Cerebellar nuclear complex (tissue), 1 donor: ENCODE measurements at regions not wholly inside any gene's neighbourhood (a gene's known extent, or its start where the extent isn't known, plus 50 kb on each side); places are given as distances from the start of the nearest gene placed in this dataset.
"Not testable (repeated sequence)": the region's sequence is repeated elsewhere in the genome, so short reads cannot be mapped to it uniquely, and the experiment has no call there.

Source experiments
- DNase-seq, 2 experiments: peaks; one replicate each; lab custom pipeline; 2025; lab: John Stamatoyannopoulos, UW

DNA sequence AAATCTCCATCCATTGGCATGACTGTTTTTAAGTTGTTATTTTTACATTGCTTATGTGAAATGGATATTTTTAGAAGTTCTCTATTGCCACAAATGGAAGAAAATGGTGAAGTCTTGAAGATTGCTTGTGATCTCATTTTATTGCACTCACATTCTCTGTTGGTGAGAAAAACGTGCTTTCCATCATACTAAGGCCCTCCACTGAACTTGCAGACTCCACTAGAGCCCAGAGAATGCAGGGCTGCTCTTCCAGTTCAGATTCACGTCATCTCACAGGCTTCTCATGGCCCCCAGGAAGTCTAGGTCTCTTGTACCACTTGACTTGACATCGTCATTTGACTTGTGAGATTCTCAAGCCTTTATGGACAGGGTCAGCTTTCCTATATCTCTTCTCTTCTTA lies 254.8 kb upstream of the COPS8 start:
- no peak for DNase-seq

DNA sequence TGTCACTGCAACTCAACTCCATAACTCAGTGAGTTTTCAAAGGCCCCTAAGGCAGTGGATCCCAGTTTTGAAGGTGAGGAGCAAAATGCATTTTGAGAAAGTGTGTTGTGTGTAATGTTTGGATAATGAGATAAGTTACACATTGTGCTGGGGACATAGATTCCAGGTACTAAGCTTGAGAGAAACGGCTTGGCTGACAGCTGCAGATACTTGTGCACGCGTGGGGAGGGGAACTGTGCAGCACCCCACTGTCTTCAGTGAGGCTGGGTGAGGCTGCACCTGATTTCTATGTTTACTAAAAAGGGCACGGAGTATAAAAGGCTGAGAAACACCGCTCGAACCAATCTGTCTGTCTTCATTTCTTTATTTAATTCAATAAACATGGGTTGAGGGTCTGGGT lies 254.0 kb upstream of the COPS8 start:
- no peak for DNase-seq

DNA sequence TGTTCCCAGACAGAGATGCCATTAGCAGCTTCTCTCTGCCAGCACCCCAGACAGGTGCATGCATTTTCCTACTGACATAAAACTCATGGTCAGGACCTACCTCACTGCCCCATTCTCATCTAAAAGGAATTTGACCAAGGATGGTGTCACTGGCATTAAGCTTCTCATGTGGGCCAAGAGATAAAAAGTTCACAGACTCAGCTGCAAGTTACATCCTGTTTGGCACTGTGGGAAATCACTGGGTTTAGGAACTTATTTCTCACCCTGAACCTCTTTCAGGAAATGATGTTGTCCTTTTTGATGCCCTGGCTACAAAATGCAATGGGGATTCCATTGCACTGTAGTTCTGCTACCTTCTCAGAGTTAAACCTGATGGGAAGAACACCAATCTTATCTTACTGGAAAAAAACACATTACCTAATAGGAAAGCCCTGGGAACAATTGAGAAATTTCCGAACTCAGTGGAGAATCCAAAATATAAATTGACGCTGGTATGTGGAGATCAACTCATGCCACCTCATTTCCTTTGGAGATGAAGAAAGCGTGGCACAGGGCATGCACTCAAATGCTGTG lies 252.1 kb upstream of the COPS8 start:
- no peak for DNase-seq

DNA sequence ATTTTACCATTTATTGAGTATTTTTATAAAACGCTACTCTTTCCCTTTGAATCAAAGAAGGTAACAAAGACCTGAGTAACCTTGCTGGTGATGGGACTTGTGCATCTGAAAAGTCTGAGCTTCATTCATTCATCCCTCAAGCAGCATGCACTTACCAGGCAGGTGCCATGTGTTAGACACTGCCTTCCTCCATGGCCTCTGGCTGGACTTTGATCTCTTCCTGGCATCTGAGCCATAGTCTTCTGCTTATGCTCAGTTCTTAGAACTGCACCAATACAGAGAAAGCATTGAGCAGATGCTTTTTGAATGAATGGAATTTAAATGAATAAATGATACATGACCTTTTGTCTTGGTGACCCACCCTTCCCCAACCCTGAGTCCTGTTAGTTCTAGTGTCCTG lies 251.4 kb upstream of the COPS8 start:
- no peak for DNase-seq

DNA sequence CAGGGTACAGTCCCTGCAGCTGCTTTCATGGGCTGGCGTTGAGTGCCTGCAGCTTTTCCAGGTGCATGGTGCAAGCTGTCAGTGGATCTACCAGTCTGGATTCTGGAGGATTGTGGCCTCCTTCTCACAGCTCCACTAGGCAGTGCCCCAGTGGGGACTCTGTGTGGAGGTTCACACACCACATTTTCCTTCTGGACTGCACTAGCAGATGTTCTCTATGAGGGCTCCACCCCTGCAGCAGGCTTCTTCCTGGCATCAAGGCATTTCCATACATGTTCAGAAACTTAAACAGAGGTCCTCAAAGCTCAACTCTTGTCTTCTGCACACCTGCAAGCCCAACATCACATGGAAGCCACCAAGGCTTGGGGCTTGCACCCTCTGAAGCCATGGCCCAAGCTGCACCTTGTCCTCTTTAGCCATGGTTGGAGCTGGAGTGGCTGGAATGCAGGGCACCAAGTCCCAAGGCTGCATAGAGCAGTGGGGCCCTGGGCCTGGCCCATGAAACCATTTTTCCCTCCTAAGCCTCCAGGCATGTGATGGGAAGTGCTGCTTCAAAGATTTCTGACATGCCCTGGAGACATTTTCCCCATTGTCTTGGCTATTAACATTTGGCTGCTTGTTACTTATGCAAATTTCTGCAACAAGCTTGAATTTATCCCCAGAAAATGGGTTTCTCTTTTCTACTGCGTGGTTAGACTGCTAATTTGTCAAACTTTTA lies 250.2 kb upstream of the COPS8 start:
- DNase-seq, result no peak

DNA sequence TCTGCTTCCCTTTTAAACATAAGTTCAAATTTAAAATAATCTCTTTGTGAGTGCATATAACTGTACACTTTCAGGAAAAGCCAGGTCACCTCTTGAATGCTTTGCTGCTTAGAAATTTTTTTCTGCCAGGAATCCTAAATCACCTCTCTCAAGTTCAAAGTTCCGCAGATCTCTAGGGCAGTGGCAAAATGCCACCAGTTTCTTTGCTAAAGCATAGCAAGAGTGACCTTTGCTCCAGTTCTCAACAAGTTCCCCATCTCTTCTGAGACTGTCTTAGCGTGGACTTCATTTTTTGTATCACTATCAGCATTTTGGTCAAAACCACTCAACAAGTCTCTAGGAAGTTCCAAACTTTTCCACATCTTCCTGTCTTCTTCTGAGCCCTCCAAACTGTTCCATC lies 249.7 kb upstream of the COPS8 start:
- not testable (repeated sequence) for DNase-seq

DNA sequence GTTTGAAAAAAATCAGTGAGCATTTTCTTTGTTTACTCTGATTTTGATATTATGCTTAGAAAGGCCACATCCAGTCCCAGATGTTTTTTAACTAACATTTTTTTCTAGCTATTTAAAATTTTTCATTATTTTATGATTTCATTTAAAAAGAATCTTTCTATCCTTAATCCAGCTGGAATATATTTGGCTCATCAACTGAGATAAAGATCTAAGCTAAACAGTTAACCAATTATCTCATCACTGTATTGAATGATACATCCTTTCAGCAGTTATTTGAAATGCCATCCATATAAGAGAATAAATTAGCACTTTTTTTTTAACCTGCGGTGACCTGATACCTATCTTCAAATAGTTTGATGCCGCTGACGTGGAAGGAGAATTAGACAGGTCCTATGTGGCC lies 245.5 kb upstream of the COPS8 start:
- no peak for DNase-seq

DNA sequence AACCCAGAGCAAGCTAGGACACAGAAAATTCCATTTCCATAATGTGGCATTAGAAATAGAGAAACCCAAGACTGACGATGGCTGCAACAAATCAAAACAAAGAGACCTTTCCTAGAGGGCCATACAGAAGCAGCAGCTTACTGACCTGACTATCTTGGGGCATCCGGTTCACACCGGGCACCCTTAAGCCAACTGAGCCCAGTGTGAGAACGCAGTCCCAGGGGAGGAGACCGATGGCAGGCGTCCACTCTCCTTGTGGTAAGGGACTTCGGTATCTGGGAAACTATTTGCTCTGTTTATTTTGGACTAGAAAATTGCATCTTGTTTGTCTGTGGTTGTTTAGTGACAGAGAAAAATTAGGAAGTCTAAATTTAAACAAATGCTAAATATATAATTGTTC lies 244.8 kb upstream of the COPS8 start:
- no peak for DNase-seq

DNA sequence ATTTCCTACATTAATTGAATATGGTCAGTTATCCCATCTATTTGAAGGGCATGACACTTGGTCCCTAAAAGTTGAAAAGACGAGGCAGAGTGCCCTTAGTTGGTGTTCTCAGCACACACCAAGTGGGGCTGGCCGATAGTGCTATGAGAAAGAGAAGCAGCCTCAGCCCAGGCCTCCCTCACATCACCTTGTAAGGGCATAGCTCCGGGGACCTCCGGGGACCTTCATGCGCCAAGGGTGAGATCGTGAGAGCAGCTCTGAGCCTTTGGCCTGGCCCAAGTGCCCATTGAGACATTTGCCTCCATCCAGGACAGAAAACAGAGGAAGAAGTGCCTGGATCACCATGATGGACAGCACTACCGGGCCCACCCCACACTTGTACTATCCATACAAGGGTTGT lies 244.3 kb upstream of the COPS8 start:
- DNase-seq, result no peak

DNA sequence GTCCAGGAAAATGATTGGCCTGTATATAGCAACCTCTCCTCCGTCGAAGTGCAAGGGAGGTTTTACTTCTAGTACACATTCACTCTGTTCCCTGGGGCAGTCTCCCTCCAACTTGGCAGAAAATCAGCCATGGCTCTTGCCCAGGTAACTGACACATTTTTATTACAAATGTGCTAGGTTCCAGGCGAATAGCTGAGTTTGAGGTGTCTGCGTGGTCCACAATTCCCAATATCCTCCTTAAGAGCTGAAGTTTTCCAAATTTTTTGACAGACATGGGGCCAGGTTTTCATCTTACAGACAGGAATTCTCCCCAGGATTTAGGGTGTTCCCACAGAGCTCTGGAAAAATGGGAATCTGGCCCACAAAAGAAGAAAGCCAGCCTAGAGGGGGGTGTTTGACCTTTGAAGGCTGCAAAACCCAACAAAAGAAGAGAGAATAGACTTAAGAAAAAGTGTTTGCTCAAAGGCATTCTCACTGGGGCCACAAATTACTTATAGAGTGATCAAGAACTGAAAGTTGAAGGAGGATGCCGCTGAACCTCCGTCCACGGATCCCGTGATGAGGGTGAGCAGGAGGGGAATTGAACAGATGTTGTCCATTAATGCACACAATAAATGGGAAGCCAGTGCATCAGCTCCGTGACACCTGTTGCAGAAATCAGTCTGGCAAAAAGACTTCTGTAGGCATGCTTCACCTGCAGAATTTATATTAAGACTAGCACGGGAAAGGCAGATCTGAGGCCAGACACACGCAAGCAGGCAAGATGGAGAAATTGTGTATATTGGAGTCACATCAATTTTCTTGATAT lies 242.3 kb upstream of the COPS8 start:
- no peak for DNase-seq

DNA sequence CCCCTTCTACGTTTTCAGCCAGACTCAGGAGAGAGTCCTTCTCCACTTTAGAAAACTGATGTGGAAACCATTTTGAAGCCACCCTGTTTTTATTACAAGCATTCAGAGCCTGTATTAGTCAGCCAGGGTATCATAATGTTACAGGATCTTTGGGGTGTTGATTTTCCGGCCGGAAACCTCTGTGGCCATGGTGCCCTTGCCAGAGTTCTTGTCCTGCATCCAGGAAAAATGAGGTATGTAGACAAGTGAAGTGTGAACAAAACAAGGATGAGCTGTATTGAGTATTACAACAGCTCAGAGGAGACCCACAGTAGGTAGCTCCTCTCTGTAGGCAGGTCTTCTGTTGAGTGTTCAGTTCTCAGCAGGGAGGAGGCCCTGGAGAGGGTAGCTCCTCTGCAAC lies 241.0 kb upstream of the COPS8 start:
- no peak for DNase-seq

DNA sequence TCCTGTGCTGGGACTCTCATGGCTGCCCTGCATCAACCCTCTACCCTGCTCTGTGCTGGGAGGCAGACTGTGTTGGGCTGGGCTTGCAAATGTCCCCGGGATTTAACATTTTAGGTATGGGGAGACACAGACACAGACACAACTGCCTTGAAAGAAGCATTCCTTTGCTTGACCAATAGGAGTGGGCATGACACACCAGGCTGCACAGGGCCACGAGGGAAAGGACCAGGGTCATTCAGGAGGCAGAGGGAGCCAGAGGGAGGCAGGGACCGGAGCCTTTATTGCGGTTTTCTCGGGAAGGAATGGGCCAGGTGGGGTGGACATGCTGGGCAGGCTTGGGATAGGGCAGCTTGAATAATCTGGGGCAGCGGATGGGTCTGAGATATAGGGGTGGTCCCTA lies 238.7 kb upstream of the COPS8 start:
- DNase-seq, result no peak

DNA sequence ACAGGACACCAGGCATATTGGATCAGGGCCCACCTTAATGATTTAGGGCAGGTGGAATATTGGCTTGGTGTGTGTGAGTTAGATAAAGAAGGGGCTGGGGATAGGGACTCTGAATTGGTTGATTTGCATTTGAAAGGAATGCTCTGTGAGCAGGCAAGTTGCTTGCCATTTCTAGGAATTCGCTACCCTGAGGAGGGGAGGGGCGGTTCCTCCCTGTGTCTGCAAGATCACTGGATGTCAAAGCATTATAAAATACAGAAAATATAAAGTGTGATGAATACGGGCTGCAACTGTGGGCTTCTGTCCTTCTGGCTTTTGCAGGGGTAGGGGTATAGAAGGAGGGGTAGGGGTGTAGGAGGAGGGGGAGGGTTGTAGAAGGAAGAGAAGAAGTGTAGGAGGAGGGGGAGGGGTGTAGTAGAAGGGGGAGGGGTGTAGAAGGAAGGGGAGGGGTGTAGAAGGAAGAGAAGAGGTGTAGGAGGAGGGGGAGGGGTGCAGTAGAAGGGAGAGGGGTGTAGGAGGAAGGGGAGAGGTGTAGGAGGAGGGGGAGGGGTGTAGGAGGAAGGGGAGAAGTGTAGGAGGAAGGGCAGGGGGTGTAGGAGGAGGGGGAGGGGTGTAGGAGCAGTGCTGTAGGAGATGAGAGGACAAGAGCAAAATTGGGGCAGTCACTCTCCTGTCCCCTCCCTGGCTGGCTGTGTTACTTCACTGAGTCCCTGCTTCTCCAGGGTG lies 238.0 kb upstream of the COPS8 start:
- DNase-seq, result no peak

DNA sequence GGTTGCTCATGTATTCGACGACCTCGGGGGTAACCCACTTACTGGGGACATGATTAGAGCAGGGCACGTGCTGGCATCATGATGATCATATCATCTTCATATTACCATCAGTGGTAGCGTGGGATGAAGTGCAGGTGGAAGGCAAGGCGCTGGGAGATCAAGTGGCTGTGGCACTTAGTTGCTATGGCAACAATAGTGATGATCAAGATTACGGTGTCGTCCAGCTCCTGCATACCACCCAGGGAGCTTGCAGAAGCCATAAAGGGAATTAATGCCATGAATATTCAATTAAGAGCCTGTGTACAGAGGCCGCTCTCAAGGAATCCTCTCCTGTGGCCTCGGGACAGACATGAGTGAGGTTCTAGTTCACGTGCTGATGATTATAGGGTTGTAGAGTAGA lies 237.2 kb upstream of the COPS8 start:
- no peak for DNase-seq

DNA sequence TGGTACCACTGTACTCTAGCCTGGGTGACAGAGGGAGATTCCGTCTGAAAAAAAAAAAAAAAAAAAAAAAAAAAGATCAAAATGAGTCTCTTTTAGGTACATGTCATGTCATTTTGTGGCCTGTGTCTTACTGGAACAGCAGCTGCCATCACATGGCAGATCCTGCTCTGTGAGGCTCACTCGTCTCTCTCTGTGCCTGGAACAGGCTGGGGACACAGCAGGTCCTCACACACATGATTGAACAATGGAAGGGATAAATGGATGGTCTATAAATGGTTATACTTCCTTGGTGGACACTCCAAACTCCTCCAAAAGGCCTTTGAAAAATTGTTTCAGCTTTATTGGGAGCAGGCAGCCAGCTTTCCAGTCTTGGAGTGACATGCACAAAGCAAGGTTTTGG lies 236.2 kb upstream of the COPS8 start:
- peak in 1 of 2 experiments; percentile 19 for DNase-seq

DNA sequence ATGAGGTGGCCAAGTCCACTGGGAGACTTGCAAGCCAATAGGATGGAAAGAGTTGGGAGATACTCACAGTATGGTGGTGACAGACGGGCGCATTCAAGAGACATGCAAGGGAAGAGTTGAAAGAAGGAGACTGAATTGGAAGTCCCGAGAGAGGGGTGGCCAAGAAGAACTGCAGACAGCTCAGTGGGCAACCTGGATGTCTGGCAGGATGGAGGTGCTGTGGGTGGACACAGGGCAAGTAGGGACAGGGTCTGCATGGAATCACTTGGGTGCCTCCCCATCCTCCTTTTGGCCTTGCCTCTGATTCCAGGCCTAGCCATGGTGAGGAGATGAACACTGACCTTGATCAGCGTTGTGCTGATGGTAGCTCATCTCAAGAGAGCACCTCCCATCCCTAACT lies 235.7 kb upstream of the COPS8 start:
- no peak for DNase-seq

DNA sequence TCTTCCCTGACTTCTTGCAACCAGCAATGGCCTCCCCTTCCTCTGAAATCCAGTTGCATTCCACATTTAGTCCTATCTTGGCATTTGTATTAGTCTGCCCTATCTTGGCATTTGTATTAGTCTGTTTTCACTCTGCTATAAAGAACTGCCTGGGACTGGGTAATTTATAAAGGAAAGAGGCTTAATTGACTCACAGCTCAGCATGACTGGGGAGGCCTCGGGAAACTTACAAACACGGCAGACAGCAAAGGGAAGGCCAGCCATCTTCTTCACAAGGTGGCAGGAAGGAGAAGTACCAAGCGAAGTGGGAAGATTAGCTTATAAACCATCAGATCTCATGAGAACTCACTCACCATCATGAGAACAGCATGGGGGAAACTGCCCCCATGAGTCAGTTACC lies 234.5 kb upstream of the COPS8 start:
- no peak for DNase-seq

DNA sequence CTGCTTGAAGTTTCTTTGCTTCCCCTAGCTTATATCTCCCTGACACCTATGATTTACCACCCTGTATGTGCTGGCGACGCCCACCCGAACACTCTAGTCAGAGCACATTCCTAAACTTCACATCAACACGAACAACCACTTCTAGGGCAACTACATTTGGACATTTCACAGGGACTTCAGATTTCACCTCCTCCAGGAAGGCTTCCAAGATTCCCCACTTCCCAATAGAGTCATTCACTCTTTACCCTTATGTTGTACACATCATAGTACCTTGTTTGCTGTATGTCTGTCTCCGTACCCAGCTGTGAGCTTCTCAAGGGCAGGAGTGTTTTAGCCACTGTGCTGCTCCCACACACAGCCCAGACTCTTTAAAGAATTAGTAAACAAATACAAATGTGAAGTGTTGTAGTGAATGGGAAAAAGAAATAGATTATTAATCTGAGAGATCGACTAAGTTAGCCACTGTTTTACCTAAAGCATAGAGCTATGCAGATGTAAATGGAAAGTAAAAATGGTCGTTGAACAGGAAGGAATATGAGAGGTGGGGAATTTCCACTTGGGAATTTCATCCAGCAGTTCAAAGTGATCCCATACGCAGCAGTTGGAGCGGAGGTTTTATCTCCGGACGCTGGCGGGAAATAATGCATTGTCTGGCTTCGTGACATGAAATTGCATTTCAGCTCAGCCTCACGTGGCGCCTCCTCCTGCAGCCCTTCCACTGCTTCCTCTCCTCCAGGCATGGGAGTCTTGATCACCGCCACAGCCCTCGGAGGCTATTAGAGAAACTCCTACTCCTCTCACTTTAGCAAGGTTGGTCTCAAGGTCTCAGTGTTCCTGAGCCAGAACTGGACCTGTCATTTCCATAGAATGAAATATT lies 233.4 kb upstream of the COPS8 start:
- no peak for DNase-seq

DNA sequence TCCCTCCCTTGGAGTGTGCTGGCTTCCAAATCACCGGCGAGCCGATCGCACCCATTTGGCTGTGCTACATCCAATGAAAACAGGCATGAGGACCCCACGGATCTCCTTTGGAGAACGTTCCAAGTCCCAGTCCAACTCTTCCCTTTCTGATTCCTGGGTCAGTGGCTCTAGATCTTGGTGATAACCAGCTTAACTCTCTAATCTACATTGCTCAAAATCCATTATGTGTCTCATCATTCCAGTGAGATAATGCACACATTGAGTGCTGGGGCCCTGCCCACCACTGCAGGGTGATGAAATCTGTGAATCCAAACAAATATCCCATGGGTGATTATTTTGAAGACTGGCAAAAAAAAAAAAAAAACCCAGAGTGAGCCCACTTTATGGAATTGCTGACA lies 232.7 kb upstream of the COPS8 start:
- no peak for DNase-seq

DNA sequence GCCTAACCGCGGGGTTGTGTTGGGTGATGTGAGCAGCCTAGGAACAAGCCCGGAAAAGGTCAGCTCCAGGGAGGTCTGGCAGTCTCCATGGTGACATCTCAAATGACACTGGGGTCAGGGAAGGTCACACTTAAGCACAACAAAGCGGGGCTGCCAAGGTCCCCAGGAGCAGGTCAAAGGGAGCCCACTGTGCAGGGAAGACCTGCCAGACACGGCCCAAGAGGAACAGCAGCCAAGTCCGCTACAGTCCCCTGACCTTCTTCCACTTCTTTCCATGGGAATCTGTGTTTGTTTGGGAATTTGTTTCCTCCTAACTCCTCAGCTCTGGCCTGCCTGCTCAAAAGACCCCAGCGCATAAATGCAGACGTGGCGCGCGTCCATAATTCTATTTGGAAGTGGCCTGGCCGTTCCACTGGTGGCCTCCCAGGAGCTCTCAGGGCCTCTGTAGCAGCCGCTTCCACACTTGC lies 232.1 kb upstream of the COPS8 start:
- no peak for DNase-seq

DNA sequence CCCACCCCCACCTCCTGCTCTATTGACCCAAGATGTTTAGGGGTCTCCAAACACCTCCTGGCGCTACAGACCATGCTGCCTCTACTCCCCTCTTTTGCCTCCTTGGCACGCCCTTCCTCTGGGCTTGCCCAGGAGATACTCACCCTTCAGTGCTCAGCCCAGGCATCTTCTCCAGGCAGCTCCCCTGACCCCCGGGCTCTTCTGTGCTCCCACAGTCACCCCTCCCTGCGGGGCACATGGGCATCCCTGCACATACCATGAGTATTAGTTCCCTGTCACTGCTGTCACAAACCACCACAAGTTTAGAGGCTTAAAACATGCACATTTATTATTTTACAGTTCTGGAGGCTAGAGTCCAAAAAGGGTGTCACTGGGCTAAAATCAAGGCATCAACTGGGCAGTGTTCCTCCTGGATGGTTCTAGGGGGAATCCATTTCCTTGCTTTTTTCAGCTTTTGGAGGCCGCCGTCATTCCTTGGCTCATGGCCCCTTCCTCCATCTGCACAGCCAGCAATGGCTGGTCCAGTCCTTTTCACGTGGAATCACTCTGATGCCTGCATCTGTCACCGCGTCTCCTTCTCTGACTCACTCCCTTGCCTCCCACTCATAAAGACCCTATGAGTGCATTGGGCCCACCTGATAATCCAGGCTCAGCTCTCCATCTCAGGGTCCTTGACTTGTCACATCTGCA lies 230.4 kb upstream of the COPS8 start:
- DNase-seq, result no peak
